ENCODE measurements at regions not wholly inside any gene's neighbourhood (a gene's known extent, or its start where the extent isn't known, plus 50 kb on each side); places are given as distances from the start of the nearest gene placed in this dataset.

DNA sequence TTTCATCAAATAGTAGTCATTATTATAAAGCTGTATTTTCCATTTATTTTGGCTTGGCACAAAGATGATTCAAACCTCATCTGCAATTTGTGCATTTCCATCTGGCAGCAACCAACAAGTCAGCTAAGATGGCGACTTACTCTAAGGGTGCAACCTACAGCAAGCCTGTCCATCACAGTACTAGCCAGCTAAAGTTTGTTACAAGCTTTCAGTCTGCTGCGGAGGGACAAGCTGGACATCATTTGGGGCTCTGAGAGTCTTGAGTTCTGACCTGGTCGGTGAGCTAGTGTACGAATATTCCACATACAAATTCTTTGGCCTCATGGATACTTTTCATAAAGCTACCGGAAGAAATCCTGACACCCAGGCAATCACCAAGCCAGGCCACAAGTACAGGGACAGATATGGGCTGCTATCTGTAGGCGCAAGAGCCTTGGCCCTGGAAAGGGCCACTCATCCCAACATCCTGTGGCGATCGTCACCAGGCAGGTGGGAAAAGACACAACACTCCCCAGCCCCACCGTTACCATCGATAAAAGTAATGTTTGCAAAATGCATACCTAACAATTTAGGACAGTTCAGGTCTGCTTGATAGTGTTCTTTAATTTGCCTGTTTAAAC lies 307.6 kb downstream of the SKIDA1 start:
- H3K9ac ChIP-seq (replicated peaks in 1 of 4; ENCODE audit: extremely low read depth in 1 of 4, low read depth in 3 of 4, low read length in 3 of 4), result no peak overlapping the region
- no peak overlapping the region for H4K8ac ChIP-seq (ENCODE audit: extremely low read depth, insufficient read depth, low read length)
- H3K4me3 ChIP-seq (ENCODE audit: extremely low read depth in 1 of 4, insufficient read depth in 2 of 4, low read depth in 3 of 4, low read length in 4 of 4), result no peak overlapping the region
- no peaks in the 10 kb centered on the region; a peak in 1 of 8 replicates for H3K36me3 ChIP-seq (ENCODE audit: control insufficient read depth in 2 of 4, insufficient read depth in 4 of 4, low read length in 3 of 4)
- FAIRE-seq (no peak), DNase-seq (ENCODE audit: low read depth in 1 of 2, low spot score in 2 of 2) (no peak)
- peaks cover 0 to 3% of the 10 kb centered on the region in 2 experiments for H4K20me1 ChIP-seq (replicated peaks in 1 of 2; ENCODE audit: control insufficient read depth in 1 of 2, insufficient read depth in 2 of 2, low read length in 2 of 2)
- H3K9me3 ChIP-seq (ENCODE audit: insufficient read depth in 2 of 2, low read depth in 1 of 2, low read length in 1 of 2), result peaks cover 0 to 4% of the 10 kb centered on the region in 2 experiments; a peak in 2 of 4 replicates
- no peak overlapping the region for H3K56ac ChIP-seq (replicated peaks; ENCODE audit: insufficient read length, low read depth, low read length)
- H3K14ac ChIP-seq (ENCODE audit: insufficient read length), result no peak overlapping the region
- H3K79me1 ChIP-seq (ENCODE audit: low read depth, low read length), result no peaks in the 10 kb centered on the region; the same call in none of the 2 replicates
- H2AFZ ChIP-seq (ENCODE audit: low read length), result no peak overlapping the region
- H3K23ac ChIP-seq (ENCODE audit: insufficient read length), result no peak overlapping the region
- peaks cover 2% of the 10 kb centered on the region; the same call in 1 of the 2 replicates for H3K23me2 ChIP-seq (ENCODE audit: low read depth, low read length)
- no peak overlapping the region for H3K27ac ChIP-seq (ENCODE audit: low read depth, low read length)
- no peak overlapping the region for H2AK5ac ChIP-seq (ENCODE audit: low read depth, low read length)
- H4K5ac ChIP-seq (ENCODE audit: insufficient read length, low read depth, low read length), result no peak overlapping the region
- no peaks in the 10 kb centered on the region for H3K4me1 ChIP-seq (replicated peaks in 1 of 4; ENCODE audit: control insufficient read depth in 3 of 4, insufficient read depth in 4 of 4, low read length in 3 of 4)
- H2BK120ac ChIP-seq (replicated peaks; ENCODE audit: low read depth, low read length), result no peak overlapping the region
- no peak overlapping the region for H4K91ac ChIP-seq (replicated peaks; ENCODE audit: insufficient read length, low read length)
- no peak overlapping the region for H2BK20ac ChIP-seq (ENCODE audit: low read length)
- no peak overlapping the region for H3K18ac ChIP-seq (ENCODE audit: extremely low read depth, low read length)
- H2BK12ac ChIP-seq (ENCODE audit: low read depth, low read length), result no peak overlapping the region
- no peak overlapping the region for H2BK5ac ChIP-seq (ENCODE audit: low read depth, low read length)
- TF ChIP-seq BCL11A (IDR thresholded peaks at IDR 0.05; ENCODE audit: low read depth in 2 of 2, low read length in 2 of 2) (no peak), CEBPB (IDR thresholded peaks at IDR 0.05; ENCODE audit: low read depth, low read length) (no peak), RBBP5 (IDR thresholded peaks at IDR 0.05; ENCODE audit: borderline replicate concordance, low read depth, low read length) (no peak), SAP30 (IDR thresholded peaks at IDR 0.05; ENCODE audit: insufficient read depth, insufficient replicate concordance, low read length) (no peak), CREB1 (IDR thresholded peaks at IDR 0.05) (no peak)
- no peak overlapping the region for H3K4me2 ChIP-seq (ENCODE audit: insufficient read depth in 1 of 2, low read depth in 2 of 2, low read length in 2 of 2)
- no peaks in the 10 kb centered on the region for H3K27me3 ChIP-seq (replicated peaks in 1 of 4; ENCODE audit: control insufficient read depth in 3 of 4, extremely low read depth in 1 of 4, insufficient read depth in 3 of 4, low read length in 3 of 4)
- CTCF ChIA-PET (ENCODE audit: partially characterized antibody), result interaction anchor here (0.6 to 1.3 kb wide), 3 partner anchors 8 to 1141 kb away, joined by 3 read pairs; no protein-coding TSS in a partner anchor
- no peaks in the 10 kb centered on the region; a peak in 1 of 4 replicates for H3K79me2 ChIP-seq (ENCODE audit: control insufficient read depth in 1 of 2, insufficient read depth in 2 of 2, low read length in 2 of 2)
- POLR2A ChIA-PET (ENCODE audit: partially characterized antibody), result no interaction called here
- 98% methylated on average over 10 of the region's 10 CpGs; no CpG with 5 or more reads in 1 of the 2 experiments for WGBS, 2 experiments (ENCODE audit: extremely low coverage in 1 of 2, insufficient coverage in 1 of 2, insufficient read length in 1 of 2, insufficient replicate concordance in 2 of 2, low coverage in 1 of 2, low lambda C conversion rate in 2 of 2, missing lambda C conversion rate in 1 of 2)
- H2BK15ac ChIP-seq (ENCODE audit: low read length), result no peak overlapping the region
- H3K4ac ChIP-seq (replicated peaks; ENCODE audit: insufficient read length, low read depth, low read length), result no peak overlapping the region
